ENCODE measurements at regions not wholly inside any gene's neighbourhood (a gene's known extent, or its start where the extent isn't known, plus 50 kb on each side); places are given as distances from the start of the nearest gene placed in this dataset.

DNA sequence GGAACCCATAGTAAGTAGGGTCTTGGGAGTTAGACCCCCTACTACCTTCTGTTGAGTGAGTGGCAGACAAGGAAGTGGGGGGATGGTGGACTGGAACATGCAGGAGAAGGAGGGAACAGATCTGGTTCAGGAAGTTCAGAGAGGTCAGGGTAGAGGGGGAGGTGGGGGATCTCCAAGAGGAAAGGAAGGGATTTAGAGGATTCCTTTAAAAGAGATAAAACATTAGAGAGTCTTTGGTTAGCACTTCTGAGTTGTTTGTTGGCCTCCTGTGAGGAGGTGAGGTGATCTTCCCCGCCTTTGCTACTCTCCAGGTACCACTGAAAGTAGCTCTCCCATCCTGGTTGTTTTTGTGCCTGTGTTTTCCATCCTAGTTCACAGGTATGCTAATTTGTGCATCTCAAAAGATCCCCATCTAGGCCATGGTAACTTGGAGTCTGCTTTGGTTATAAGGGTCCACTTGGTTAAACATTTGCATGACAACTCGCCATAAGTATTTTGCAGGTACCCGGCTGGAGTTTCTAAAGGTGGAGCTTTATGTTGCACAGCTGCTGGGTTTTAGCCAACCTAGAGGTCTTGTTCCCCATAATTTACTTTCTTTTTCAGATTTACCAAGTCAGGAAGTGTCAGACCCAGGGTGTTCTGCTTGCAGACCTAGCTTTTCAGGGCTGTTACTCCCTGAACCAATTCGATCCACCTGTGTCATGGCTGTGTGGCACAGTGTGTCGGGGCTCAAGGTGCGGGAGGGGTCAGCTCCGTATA is 79.3 kb upstream of the SORL1 start:
- no peaks in the 10 kb centered on the region for H3K36me3 ChIP-seq (ENCODE audit: insufficient read depth, low read length)
- no peaks in the 10 kb centered on the region for H3F3A ChIP-seq (ENCODE audit: low read depth)
- no peaks in the 10 kb centered on the region for H3K27me3 ChIP-seq (ENCODE audit: insufficient read depth, low read length, poor library complexity, severe bottlenecking)
- H3K4me1 ChIP-seq (ENCODE audit: insufficient read depth, low read length, poor library complexity, severe bottlenecking) = peaks cover 32% of the 10 kb centered on the region
- H3K9me3 ChIP-seq (ENCODE audit: insufficient read depth, low read depth, low read length) = no peaks in the 10 kb centered on the region
- H3K4me3 ChIP-seq (ENCODE audit: low read length, poor library complexity, severe bottlenecking) = no peak overlapping the region
- H2AFZ ChIP-seq (ENCODE audit: low read length) = no peak overlapping the region
- H3K9me2 ChIP-seq (replicated peaks; ENCODE audit: low read depth, low read length) = no peaks in the 10 kb centered on the region
- no peaks in the 10 kb centered on the region for H3K79me2 ChIP-seq (ENCODE audit: insufficient read depth, low read length)
- no peak overlapping the region for H3K4me2 ChIP-seq (ENCODE audit: low read depth, low read length, poor library complexity, severe bottlenecking)
- TF ChIP-seq, protein P1, sequence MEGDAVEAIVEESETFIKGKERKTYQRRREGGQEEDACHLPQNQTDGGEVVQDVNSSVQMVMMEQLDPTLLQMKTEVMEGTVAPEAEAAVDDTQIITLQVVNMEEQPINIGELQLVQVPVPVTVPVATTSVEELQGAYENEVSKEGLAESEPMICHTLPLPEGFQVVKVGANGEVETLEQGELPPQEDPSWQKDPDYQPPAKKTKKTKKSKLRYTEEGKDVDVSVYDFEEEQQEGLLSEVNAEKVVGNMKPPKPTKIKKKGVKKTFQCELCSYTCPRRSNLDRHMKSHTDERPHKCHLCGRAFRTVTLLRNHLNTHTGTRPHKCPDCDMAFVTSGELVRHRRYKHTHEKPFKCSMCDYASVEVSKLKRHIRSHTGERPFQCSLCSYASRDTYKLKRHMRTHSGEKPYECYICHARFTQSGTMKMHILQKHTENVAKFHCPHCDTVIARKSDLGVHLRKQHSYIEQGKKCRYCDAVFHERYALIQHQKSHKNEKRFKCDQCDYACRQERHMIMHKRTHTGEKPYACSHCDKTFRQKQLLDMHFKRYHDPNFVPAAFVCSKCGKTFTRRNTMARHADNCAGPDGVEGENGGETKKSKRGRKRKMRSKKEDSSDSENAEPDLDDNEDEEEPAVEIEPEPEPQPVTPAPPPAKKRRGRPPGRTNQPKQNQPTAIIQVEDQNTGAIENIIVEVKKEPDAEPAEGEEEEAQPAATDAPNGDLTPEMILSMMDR (conservative IDR thresholded peaks at IDR 0.05; ENCODE audit: low read length) = no peak
- TF ChIP-seq EZH2phosphoT487 (IDR thresholded peaks at IDR 0.05; ENCODE audit: borderline replicate concordance) = no peak
- H3K9ac ChIP-seq (ENCODE audit: low read depth, low read length, poor library complexity, severe bottlenecking) = no peak overlapping the region
- H4K20me1 ChIP-seq (ENCODE audit: insufficient read depth, low read length, poor library complexity, severe bottlenecking) = no peaks in the 10 kb centered on the region

- Histone ChIP-seq H3K9me2 (replicated peaks; ENCODE audit: low read depth, low read length) (no peaks in the 10 kb centered on the region), H3K9ac (ENCODE audit: low read depth, low read length, poor library complexity, severe bottlenecking) (no peak overlapping the region), H3K4me3 (ENCODE audit: low read length, poor library complexity, severe bottlenecking) (no peak overlapping the region), H3K79me2 (ENCODE audit: insufficient read depth, low read length) (no peaks in the 10 kb centered on the region), H3K27me3 (ENCODE audit: insufficient read depth, low read length, poor library complexity, severe bottlenecking) (no peaks in the 10 kb centered on the region), H3K36me3 (ENCODE audit: insufficient read depth, low read length) (no peaks in the 10 kb centered on the region), H3K9me3 (ENCODE audit: insufficient read depth, low read depth, low read length) (no peaks in the 10 kb centered on the region), H4K20me1 (ENCODE audit: insufficient read depth, low read length, poor library complexity, severe bottlenecking) (no peaks in the 10 kb centered on the region), H3F3A (ENCODE audit: low read depth) (no peaks in the 10 kb centered on the region), H3K4me2 (ENCODE audit: low read depth, low read length, poor library complexity, severe bottlenecking) (no peak overlapping the region), H3K4me1 (ENCODE audit: insufficient read depth, low read length, poor library complexity, severe bottlenecking) (peaks cover 27% of the 10 kb centered on the region), H2AFZ (ENCODE audit: low read length) (no peak overlapping the region)
- TF ChIP-seq EZH2phosphoT487 (IDR thresholded peaks at IDR 0.05; ENCODE audit: borderline replicate concordance) = no peak
- TF ChIP-seq, protein P1 (conservative IDR thresholded peaks at IDR 0.05; ENCODE audit: low read length) = no peak
Measured at GRCh38 chr11:121374286-121374985, 77.7 kb upstream of the SORL1 start.

DNA sequence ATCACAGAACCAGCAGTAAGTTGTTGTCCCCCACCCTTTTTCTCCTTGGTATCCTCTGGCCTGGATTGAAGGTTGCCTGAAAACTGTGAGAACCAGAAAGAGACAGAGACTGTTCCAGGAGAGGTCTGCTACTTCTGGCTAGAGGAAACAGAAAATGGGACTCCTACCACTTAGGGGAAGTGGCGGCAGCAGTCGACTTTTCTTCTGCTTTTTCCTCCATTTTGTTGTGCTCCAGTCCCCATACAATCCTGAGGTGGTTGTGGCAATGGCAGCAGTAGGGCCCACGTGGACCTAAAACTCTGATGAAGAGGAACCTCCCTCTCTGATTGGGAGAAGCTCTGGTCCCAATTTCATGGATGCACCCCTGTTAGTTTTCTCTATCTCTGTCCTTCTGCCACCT is 76.0 kb upstream of the SORL1 start:
- H3K4me2 ChIP-seq (ENCODE audit: low read depth, low read length, poor library complexity, severe bottlenecking) = no peak overlapping the region
- no peak overlapping the region for H3K4me3 ChIP-seq (ENCODE audit: low read length, poor library complexity, severe bottlenecking)
- TF ChIP-seq, protein P1 (conservative IDR thresholded peaks at IDR 0.05; ENCODE audit: low read length) = no peak
- no peak for TF ChIP-seq EZH2phosphoT487 (IDR thresholded peaks at IDR 0.05; ENCODE audit: borderline replicate concordance)
- no peaks in the 10 kb centered on the region for H3K36me3 ChIP-seq (ENCODE audit: insufficient read depth, low read length)
- H3K9me3 ChIP-seq (ENCODE audit: insufficient read depth, low read depth, low read length) = no peaks in the 10 kb centered on the region
- H3K9ac ChIP-seq (ENCODE audit: low read depth, low read length, poor library complexity, severe bottlenecking) = no peak overlapping the region
- no peaks in the 10 kb centered on the region for H4K20me1 ChIP-seq (ENCODE audit: insufficient read depth, low read length, poor library complexity, severe bottlenecking)
- H3K79me2 ChIP-seq (ENCODE audit: insufficient read depth, low read length) = no peaks in the 10 kb centered on the region
- peak overlapping the region; percentile 69 for H2AFZ ChIP-seq (ENCODE audit: low read length)
- H3F3A ChIP-seq (ENCODE audit: low read depth) = no peaks in the 10 kb centered on the region
- no peaks in the 10 kb centered on the region for H3K9me2 ChIP-seq (replicated peaks; ENCODE audit: low read depth, low read length)
- H3K27me3 ChIP-seq (ENCODE audit: insufficient read depth, low read length, poor library complexity, severe bottlenecking) = no peaks in the 10 kb centered on the region
- peaks cover 21% of the 10 kb centered on the region for H3K4me1 ChIP-seq (ENCODE audit: insufficient read depth, low read length, poor library complexity, severe bottlenecking)
